ENCODE measurements at regions not wholly inside any gene's neighbourhood (a gene's known extent, or its start where the extent isn't known, plus 50 kb on each side); places are given as distances from the start of the nearest gene placed in this dataset.
"Not testable (repeated sequence)": the region's sequence is repeated elsewhere in the genome, so short reads cannot be mapped to it uniquely, and the experiment has no call there.

DNA sequence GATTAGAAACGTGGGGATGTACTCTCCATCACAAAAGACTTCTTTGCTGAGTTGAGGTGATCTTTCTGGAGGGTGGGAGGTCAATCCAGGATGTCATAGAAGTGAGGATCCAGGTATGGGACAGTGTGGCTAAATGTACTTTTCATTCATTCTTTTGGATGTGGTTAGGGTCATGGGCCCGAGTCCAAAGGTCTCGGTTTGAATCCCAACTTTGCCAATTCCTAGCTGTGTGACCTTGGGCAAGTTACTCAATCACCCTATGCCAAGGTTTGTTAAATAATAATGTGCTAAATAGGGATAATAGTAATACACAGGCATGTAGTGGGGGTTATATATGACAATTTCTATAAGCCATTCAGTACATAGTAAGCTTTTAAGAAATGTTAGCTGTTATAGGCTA, 91.4 kb downstream of the SAMD9 start:
- peaks cover 18% of the 10 kb centered on the region for H3K27me3 Mint-ChIP-seq
- no peaks in the 10 kb centered on the region for H3K9me3 Mint-ChIP-seq
- H3K36me3 Mint-ChIP-seq: no peaks in the 10 kb centered on the region
- no peaks in the 10 kb centered on the region for H3K4me1 Mint-ChIP-seq
- H3K27ac Mint-ChIP-seq: no peak overlapping the region
- ATAC-seq: no peak
- no peak overlapping the region for H3K4me3 Mint-ChIP-seq

DNA sequence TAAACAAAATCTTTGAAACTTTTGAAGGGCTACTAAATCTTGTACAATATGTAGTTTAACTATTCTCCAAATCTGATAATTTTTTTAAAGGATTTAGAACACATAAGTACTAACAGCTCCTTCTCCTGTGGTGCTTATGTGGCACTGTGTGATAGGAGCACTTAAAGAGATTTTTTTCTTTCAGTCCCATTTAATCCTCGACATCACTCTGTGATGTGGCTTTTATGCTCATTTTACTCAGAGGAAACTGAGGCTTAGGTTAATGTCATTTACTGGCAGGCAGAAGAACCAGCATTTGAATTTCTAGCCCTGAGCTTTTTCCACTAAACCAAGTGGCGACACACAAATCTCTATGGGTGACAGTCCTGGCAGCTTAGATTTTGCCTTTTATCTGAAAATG, 92.4 kb downstream of the SAMD9 start:
- Mint-ChIP-seq H3K36me3 (no peaks in the 10 kb centered on the region), H3K4me1 (no peaks in the 10 kb centered on the region), H3K27ac (no peak overlapping the region), H3K4me3 (no peak overlapping the region), H3K9me3 (no peaks in the 10 kb centered on the region), H3K27me3 (peaks cover 18% of the 10 kb centered on the region)
- no peak for ATAC-seq

DNA sequence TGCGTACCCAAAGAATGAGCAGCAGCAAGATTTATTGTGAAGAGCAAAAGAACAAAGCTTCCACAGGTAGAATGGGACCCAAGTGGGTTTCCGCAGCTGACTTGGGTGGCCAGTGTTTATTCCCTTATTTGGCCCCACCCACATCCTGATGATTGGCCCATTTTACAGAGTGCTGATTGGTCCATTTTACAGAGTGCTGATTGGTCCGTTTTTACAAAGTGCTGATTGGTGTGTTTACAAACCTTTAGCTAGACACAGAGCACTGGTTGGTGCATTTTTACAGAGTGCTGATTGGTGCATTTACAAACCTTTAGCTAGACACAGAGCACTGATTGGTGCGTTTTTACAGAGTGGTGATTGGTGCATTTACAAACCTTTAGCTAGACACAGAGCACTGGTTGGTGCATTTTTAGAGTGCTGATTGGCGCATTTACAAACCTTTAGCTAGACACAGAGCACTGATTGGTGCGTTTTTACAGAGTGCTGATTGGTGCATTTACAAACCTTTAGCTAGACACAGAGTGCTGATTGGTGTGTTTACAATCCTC, 94.8 kb downstream of the SAMD9 start:
- H3K27me3 Mint-ChIP-seq: not testable (repeated sequence)

DNA sequence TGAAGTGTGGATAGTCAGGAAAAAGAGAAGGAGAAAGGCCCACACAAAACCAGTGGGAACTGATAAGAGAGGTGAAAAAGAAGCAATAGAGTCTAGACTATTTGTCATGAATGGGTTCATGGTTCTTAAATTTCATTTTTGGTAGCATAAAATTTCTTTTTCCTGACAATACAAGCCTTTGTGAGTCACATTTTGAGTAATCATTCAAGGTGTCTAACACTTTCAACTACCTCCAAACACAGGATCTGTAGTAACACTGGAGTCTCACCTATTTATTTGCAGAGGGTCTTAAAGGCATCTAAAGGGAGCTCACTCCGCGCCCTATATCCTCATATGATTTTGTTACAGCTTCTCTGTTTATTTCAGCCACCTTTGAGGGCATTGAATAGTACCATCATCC, 96.0 kb downstream of the SAMD9 start:
- ATAC-seq: no peak
- H3K4me1 Mint-ChIP-seq: no peaks in the 10 kb centered on the region
- no peak overlapping the region for H3K27ac Mint-ChIP-seq
- peaks cover 9% of the 10 kb centered on the region for H3K27me3 Mint-ChIP-seq
- H3K36me3 Mint-ChIP-seq: no peaks in the 10 kb centered on the region
- no peaks in the 10 kb centered on the region for H3K9me3 Mint-ChIP-seq
- no peak overlapping the region for H3K4me3 Mint-ChIP-seq

More for the DNA sequence above, 94.8 kb downstream of the SAMD9 start:
- not testable (repeated sequence) for H3K36me3 Mint-ChIP-seq, H3K9me3 Mint-ChIP-seq, H3K4me3 Mint-ChIP-seq, ATAC-seq, H3K27ac Mint-ChIP-seq, H3K4me1 Mint-ChIP-seq

DNA sequence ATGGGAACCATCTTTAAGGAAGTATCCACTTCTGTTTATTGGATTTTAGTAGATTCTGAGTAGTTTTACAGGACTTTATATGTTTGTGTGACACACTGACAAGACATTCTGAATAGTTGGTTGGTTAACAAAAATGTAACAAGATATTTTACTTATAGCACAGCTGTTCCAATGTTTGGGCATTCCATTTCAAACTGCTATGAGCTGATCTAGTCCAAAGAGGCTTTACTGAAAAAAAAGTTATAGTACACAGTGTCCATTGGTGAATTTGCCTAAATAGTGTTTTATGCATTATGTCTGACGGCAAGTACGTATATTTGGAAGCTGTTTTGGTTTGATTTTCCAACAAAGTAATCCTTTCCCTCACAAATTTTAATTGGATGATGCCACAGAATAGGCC, 99.1 kb downstream of the SAMD9 start:
- Mint-ChIP-seq H3K27me3 (no peaks in the 10 kb centered on the region), H3K9me3 (no peaks in the 10 kb centered on the region), H3K4me3 (no peak overlapping the region), H3K36me3 (no peaks in the 10 kb centered on the region), H3K4me1 (no peaks in the 10 kb centered on the region), H3K27ac (no peak overlapping the region)
- ATAC-seq: no peak

DNA sequence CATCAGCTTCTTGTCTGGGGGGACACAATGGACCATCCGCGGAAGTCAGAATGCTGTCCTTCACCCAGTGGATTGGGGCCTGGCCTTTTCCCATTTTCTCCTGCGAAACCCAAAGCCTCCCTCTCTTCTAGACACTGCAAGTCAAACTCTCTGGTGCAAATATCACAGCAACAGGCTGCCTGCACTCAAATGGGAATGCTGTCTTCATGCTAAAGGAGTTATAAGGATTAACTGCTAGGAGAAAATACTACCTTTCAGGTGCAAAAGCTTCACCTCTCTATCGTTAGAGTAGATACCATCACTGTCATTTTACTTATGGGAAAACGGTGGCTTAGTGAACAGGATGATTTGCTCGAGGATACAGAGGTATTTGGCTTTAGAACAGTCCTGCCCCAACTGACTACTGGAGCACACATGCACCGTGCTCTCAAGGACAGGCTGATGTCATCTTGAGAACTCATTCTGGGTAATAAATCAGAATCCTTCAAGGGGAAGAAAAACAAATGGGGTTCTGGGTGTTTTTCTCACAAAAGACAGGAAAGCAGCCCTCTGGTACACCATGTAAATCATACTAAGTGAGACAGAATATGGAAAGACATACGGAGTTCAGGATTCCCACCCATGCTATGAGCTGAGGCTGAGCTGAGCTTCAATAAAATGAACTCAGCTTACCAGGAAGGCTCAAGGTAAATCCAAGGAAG, 100.9 kb downstream of the SAMD9 start:
- H3K36me3 Mint-ChIP-seq: no peaks in the 10 kb centered on the region
- H3K4me1 Mint-ChIP-seq: no peaks in the 10 kb centered on the region
- ATAC-seq: no peak
- no peaks in the 10 kb centered on the region for H3K27me3 Mint-ChIP-seq
- H3K9me3 Mint-ChIP-seq: no peaks in the 10 kb centered on the region
- H3K4me3 Mint-ChIP-seq: no peak overlapping the region
- H3K27ac Mint-ChIP-seq: no peak overlapping the region

DNA sequence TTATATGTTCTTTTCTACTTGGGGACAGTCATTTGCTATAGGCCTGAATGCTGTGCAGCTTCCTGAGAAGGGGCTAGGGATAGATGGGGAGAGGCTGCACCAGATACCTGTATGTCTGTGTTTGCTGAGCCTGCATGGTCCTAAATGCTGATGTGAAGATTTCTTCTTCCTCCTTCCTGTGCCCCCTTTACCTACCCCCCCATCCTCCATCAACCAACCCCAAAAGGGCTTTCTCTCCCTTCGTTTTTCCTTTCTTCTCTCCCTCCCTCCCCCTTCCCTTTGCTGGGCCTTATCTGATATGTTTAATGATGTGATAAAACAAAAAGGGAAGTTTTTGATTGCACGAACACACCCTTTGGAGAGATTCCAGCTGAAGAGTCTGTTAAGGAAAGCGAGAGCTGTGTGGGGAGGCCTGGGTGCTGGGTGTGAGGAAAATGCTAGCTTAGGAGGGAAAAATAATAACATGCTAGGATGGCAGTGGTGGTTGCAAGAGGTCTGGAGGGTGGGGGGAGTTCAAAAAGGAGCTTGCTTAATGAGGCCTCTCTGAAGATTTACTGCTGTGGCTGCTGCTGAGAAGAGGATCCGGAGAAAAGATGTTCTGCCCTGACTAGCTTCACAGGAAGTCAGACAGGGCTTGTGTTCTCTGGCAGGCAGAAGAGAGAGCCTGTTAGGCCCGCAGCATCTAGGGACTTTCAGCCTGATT, 101.8 kb downstream of the SAMD9 start:
- Mint-ChIP-seq H3K27ac (no peak overlapping the region), H3K4me1 (no peaks in the 10 kb centered on the region), H3K36me3 (no peaks in the 10 kb centered on the region), H3K9me3 (no peaks in the 10 kb centered on the region), H3K27me3 (no peaks in the 10 kb centered on the region), H3K4me3 (no peak overlapping the region)
- ATAC-seq: no peak

DNA sequence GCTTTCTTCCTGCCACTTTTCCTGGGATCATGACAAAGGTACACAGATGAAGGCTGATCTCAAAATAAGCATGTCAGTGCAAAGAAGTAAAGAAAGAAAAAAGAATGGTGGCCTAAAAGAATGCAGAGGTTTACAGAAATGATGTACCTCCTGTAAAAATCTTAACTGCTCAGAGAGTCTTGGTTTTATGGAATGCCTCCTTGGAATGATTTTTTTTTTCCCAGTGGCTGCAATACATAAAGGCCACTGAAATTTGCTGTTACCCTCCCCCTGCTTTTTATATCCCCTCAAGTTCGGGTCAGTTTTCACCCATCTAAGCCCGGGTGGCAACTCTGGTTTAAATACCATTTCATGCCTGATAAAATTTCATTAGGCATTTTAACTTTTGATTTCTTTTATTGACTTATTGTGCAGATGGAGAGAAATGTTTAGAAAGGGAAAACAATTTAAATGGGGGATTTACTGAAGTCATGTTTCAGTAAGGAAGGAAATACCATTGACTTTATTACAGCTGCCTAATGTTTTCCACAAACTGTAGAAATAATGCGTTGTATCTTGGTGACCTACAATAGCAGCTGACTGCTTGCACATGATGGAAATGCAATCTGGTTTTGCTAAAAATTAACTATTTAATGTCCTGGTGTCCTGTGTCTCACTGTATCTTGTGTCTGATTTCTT, 102.5 kb downstream of the SAMD9 start:
- Mint-ChIP-seq H3K9me3 (no peaks in the 10 kb centered on the region), H3K4me3 (no peak overlapping the region), H3K27me3 (no peaks in the 10 kb centered on the region), H3K27ac (no peak overlapping the region), H3K36me3 (no peaks in the 10 kb centered on the region), H3K4me1 (no peaks in the 10 kb centered on the region)
- no peak for ATAC-seq

DNA sequence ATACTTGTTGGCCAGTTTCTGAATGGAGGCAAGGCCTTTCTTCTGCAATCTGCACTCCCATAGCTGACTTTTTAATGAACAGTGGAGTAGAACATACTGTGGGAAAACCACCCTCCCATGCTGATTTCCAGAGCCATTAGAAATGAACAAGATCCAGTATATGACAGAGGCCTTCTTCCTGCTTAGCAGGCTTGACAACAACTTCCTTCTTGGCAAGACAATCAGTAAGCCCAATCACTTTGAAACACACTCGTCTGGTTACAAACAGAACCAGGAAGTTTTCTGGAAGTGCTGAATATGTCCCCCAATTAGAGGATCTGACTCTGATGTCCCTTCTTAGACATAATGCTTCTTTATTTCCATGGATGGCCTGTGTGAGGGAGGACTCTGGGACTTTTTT, 103.4 kb downstream of the SAMD9 start:
- Mint-ChIP-seq H3K27me3 (no peaks in the 10 kb centered on the region), H3K4me1 (no peaks in the 10 kb centered on the region), H3K36me3 (no peaks in the 10 kb centered on the region), H3K4me3 (no peak overlapping the region), H3K9me3 (no peaks in the 10 kb centered on the region), H3K27ac (no peak overlapping the region)
- ATAC-seq: no peak

DNA sequence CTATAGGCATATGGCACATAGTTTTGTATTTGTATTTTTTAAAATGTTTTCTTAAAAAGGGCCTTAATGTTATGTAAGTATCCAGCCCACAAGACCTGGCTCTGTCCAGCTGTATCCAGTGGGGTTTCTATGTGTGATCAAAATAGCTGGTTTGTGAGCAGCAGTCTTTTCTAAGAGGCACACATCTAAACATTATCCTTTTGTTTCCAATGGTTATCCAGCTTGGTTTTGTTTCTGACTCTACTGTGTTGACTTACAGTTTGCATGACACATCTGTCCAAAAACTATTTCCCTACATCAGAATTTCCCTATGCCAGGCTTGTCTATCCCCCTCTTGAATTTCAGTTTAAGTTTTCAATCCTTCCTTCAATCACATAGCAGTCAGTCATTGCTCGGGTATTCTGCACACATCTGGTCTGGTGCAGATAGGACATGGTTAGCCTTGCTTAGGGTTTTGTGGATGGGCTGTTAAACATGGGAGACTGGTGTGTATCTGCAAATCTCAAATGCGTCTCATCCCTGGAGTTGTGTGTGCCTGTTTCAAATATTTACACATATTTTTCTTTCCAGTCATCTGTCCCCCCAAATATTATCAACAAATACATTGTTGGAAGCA, 104.2 kb downstream of the SAMD9 start:
- H3K4me1 Mint-ChIP-seq: no peaks in the 10 kb centered on the region
- no peaks in the 10 kb centered on the region for H3K9me3 Mint-ChIP-seq
- ATAC-seq: no peak
- H3K36me3 Mint-ChIP-seq: no peaks in the 10 kb centered on the region
- H3K27me3 Mint-ChIP-seq: no peaks in the 10 kb centered on the region
- H3K4me3 Mint-ChIP-seq: no peak overlapping the region
- no peak overlapping the region for H3K27ac Mint-ChIP-seq

DNA sequence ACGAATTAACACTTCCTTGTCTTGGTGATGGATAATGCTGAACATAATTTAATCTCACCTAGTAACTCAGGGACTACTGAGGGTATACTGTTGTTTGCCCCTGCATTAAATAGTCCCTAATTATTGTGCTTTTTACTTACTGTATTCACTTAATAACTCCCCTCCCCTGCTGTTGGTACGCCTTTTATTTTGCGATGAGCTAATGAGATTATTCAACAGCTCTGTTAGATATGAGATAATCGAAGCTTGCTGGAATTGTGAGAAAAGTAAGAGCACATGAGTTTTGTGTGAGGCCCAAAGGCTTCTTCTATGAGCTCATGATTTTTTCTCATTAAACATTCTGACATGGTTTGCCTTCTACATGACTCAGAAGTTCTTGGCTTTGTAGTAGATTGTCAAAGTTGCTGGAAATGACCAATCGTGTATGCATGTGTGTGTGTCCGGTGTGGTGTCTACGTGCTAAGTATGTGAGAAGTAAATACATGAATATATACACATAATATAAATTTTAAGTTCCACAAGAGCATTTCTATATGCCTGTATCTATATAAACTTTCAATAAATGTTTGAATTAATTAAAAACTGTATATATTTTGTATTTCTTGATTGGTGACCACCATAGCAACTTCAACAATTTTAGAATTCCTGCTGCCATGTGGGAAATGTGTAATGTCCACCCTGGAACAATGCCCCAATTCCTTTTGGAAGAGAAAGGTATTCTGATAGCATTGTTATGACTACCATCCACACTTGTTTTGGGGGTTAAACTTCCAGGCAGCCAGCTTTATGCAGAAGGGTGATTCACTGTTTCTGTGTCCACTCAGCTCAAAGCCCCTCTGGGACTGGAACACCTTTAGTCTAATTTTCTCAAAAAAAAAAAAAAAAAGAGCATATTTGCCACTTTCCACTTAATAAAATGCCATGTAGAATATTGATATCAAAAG, 106.2 kb downstream of the SAMD9 start:
- Mint-ChIP-seq H3K4me3 (no peak overlapping the region), H3K9me3 (no peaks in the 10 kb centered on the region), H3K27me3 (no peaks in the 10 kb centered on the region), H3K36me3 (no peaks in the 10 kb centered on the region), H3K27ac (no peak overlapping the region), H3K4me1 (no peaks in the 10 kb centered on the region)
- no peak for ATAC-seq

DNA sequence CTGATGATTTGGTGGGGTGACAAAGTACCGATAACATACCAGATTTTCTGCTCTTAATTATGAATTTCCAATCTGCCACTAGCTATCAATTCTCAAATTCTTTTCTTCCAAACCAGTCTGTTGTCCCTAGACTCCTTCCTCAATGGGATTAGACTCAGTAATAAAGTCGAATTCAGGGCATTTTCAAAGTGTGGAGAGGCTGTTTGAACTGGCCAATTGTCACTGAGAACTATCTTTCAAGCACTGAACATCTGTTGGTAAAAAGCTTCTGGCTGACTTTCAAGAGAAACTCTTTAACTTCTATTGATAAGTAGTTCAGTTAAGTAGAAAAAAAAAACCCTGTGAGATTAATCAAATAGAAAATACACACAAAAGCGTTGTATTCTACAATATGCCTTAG, 108.9 kb downstream of the SAMD9 start:
- H3K36me3 Mint-ChIP-seq: no peaks in the 10 kb centered on the region
- no peak for ATAC-seq

DNA sequence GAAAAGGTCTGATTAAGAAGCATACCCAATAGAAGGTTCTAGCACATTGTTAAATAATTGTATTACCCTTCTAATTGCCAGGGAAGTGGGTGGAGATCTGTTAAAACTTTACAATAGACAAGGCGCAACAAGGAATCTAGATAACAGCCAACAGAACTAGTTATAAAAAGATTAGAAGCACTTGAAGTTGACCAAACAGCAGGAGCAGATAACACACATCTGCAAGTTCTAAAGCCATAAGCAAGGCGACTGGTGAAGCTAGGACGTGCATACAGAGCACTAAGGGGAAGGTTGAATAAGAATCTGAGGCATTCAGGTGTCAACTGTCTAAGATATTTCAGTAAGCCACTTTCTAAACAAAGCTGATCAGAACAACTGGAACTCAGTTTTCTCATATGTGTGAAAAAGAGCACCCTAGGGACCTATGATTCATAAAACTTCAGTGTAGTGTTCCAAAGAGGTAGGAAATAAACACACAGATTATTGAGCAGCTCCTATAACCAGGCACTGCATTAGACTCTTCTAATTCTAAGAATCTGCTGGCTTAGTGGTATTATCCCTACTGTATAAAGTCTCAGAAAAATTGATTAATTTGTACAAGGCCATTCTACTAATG, 111.2 kb downstream of the SAMD9 start:
- no peak for ATAC-seq
- H3K27me3 Mint-ChIP-seq: no peaks in the 10 kb centered on the region
- H3K9me3 Mint-ChIP-seq: no peaks in the 10 kb centered on the region
- no peaks in the 10 kb centered on the region for H3K4me1 Mint-ChIP-seq
- H3K4me3 Mint-ChIP-seq: no peak overlapping the region
- H3K36me3 Mint-ChIP-seq: no peaks in the 10 kb centered on the region
- H3K27ac Mint-ChIP-seq: no peak overlapping the region

More for the DNA sequence above, 108.9 kb downstream of the SAMD9 start:
- Mint-ChIP-seq H3K4me3 (no peak overlapping the region), H3K27me3 (no peaks in the 10 kb centered on the region), H3K9me3 (no peaks in the 10 kb centered on the region), H3K4me1 (no peaks in the 10 kb centered on the region), H3K27ac (no peak overlapping the region)

DNA sequence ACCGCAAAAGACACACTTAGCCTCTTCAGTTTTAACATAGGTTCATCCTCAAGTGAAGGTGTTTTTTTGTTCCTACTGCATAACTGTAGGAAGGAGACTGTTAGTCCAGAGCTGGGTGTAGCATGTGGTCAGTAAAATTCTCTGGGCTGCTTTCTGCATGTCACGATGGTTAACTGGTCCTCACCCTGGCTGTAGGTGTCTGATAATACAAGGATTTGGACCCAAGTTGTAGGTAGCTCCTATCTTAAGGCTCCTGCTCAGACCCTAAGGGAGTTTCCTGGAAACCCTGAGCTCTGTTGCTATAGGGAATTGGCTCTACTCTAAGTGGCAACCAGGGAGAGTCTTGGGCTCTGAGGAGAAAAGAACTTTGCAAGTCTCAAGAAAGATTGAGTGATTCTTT, 112.9 kb downstream of the SAMD9 start:
- Mint-ChIP-seq H3K27ac (no peak overlapping the region), H3K36me3 (no peaks in the 10 kb centered on the region)

More for the DNA sequence above, 112.9 kb downstream of the SAMD9 start:
- no peaks in the 10 kb centered on the region for H3K27me3 Mint-ChIP-seq
- no peak overlapping the region for H3K4me3 Mint-ChIP-seq
- no peaks in the 10 kb centered on the region for H3K9me3 Mint-ChIP-seq
- H3K4me1 Mint-ChIP-seq: no peaks in the 10 kb centered on the region
- ATAC-seq: no peak
